Stimulated activated CD4-positive, alpha-beta T cell treated with anti-CD3 and anti-CD28 coated beads, TNF-alpha, amount 100 ng/mL, for 24 hours (primary cell): ENCODE measurements at regions not wholly inside any gene's neighbourhood (a gene's known extent, or its start where the extent isn't known, plus 50 kb on each side); places are given as distances from the start of the nearest gene placed in this dataset.
"Not testable (repeated sequence)": the region's sequence is repeated elsewhere in the genome, so short reads cannot be mapped to it uniquely, and the experiment has no call there.

ENCODE experiments used
- DNase-seq, 3 experiments: peaks; one replicate each; pipeline ENCODE4 v3.0.0-alpha.2; 2020; ENCODE audit warnings: low read depth in 3 of 3

DNA sequence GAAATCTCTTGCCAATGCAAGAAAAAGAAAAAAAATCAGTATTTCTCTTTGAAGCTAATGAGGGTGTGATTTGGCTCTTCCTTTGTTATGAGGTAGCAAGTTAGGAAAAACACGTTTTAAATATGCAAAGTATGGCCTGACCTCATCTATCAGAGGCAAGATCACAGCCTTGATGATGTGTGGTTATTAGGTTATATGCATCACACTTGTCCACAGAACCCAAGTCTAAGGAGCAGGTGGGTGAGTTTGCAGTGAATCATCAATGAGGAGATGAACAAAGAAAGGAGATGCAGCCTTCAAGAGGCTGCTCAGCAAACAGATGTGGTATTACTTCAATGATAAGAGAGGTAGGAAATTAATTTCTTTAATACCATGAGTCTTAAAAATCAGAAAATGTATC is 594.8 kb upstream of the CDH5 start:
- no peak for DNase-seq

DNA sequence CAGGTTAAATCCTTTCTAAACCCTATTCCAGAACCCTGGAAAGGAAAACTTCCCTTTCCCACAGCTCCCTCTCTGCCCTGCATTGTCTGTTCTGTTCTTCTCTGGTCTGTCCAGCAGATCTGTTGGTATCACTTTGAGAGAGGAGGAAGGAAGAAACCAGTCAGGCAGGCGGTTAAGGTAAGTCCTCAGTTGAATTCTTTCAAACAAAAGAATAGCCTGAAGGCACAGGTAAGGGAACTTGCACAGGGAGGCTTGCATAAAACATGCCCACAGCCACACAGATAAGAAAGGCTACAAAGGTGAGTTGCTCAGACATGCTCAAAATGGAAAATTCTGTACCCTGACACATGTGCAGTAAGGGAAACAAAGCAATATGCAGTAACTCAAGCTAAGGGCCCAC is 595.7 kb upstream of the CDH5 start:
- no peak for DNase-seq

DNA sequence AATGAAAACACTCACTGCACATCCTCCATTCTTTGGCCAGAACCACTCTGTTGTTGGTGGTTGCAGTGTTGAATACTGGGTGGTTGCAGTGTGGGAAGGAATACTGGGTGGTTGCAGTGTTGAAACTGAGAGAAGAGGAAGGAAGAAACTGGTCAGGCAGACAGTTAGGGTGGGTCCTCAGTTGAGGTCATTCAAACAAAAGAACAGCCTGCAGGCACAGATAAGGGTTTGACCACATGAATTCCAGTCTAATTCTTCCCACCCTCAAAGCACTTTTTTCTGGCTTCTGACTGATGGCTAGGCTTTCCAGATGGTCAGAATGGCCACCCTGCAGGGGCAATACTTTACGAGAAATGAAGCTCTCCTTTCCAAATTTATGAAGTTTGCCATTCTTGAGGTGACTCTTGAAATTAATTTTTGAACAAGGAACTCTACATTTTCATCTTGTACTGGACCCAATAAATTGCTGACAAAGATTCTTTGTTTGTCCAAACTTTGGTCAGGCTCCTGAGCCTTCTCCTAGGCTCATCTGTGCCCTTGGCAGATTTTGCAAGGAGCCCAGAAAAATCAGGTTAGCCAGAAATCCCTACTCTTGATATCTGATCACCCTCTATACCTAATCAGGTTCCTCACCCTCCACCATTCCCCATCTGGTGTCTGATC is 596.6 kb upstream of the CDH5 start:
- DNase-seq = no peak

DNA sequence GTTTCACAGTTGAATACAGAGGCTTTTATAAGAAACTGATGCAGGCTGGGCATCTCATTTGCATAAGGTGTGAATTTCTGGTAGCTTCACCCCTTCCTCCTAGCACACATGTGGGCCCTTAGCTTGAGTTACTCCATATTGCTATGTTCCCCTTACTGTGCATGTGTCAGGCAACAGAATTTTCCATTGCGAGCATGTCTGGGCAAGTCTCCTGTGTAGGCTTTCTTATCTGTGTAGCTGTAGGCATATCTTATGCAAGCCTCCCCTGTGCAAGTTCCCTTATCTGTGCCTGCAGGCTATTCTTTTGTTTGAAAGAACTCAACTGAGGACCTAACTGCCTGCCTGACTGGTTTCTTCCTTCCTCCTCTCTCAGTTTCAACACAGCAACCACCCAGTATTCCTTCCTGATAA is 597.4 kb upstream of the CDH5 start:
- DNase-seq = no peak

DNA sequence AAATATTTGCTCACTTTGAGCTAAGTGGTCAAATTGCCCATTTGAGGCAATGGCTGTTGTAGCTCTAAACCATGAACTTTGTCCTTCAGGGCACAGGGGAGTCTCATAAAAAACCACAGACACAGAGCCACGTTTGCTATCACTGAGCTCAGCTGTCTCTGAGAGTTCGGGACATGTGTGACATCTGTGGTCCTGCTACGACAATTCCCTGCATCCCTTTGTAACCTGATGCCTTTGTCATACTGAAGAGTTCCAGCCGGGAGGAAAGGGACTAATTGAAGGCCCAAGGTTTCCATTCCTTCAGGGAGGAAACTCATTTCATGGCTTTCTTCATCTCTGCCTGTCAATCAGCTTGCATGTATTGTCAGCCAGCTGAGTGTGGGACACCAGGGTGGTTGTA is 599.4 kb upstream of the CDH5 start:
- no peak for DNase-seq

DNA sequence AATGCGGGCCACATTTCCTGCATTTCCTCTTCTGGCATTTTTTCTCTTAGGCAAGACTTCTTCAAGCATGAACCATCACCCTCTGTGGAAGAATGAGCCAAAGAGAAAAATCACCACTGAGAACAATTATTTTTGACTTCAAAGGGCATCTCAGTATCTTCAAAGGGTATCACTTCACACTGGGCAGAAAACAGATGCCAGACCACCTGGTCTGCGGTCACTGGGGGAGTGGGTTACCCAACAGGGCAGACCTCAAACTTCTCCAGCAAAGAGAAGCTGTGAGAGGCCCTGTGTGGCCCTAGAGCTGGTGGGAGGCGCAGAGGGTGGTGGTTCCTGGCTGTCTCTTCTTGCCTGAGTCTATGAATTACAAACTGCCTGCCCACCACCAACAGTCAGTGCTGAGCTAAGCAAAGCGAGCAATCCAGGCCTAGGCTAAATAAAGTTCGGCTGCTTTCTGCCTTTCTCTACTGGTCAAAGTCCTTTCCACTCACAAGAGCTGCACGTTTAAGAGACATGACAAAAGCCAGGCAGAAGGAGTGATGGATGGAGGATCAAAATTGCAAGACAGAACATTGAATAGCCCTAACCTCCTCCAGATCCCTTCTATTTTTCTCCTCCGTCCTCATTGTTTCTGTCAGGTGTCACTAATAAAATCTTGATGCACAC is 602.7 kb upstream of the CDH5 start:
- DNase-seq = no peak

DNA sequence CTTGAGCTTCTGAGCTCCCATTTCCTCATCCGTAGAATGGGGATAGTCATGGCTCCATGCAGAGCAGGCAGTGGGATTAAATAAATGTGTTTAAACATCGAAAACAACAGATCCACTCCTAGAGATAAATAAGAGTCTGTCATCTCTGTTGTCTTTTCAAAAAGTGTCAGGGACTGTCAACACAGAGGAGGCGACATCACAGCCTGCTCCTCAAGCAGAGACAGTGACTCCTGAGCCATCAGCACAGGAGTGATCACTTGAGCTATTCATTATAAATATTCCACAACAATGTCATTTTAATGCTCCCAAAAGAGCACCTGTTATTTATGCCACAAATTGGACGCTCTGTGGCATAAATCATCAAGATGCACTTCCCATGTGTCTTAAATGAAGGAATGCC is 605.6 kb upstream of the CDH5 start:
- DNase-seq = no peak

DNA sequence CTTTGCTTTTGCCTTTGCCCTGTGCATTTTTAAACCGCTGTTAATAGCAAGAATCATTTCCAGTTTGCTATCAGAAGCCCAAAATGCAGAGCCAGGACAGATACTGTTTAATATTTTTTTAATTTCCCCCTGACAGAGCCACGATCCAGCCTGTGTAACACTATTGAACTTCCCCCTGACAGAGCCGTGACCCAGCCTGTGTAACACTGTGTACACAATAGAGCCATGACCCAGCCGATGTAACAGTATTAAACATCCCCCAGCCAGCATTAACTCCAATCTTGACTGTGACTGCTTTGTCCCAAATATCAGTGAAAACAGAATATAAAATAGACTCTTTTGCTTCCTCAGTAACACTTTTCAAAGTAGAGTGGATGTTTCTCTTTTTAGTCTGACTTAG is 607.9 kb upstream of the CDH5 start:
- no peak for DNase-seq

DNA sequence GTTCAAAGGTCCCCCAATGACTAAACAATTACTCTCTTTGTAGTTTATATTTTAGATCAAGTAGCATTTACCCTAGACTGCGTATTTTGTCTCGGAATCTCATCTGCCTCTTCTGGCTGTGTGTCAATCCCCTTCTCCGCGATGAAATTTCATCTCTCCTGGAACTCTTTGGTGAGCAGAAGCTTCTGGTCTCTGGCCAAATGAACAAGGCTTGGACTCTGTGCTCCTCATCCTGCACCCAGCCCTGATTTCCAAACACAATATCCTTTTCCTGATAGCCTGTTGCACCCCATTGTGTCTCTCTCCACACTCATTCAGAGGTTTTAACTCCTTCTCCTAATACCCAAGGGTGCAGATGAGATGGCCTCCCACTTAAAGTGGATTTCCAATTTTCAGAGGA is 609.4 kb upstream of the CDH5 start:
- no peak for DNase-seq

DNA sequence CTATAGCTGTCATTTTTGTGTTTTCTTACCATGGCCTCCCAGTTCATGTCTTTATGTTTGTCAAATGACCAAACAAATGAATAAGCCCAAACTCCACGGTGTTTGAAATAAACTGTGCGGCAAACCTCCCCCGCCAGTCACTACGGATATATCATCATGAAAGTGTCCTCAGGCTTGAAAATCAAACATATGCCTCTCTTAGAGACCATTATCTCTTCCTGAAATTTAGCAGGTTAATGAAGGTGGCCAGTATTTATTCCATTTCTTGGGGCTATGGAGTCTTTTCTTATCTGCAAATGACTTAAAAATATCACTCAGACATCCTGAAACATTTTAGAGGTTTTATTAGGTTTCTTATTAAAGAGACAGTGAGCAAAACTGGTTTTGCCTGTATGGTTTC is 610.3 kb upstream of the CDH5 start:
- DNase-seq = no peak

DNA sequence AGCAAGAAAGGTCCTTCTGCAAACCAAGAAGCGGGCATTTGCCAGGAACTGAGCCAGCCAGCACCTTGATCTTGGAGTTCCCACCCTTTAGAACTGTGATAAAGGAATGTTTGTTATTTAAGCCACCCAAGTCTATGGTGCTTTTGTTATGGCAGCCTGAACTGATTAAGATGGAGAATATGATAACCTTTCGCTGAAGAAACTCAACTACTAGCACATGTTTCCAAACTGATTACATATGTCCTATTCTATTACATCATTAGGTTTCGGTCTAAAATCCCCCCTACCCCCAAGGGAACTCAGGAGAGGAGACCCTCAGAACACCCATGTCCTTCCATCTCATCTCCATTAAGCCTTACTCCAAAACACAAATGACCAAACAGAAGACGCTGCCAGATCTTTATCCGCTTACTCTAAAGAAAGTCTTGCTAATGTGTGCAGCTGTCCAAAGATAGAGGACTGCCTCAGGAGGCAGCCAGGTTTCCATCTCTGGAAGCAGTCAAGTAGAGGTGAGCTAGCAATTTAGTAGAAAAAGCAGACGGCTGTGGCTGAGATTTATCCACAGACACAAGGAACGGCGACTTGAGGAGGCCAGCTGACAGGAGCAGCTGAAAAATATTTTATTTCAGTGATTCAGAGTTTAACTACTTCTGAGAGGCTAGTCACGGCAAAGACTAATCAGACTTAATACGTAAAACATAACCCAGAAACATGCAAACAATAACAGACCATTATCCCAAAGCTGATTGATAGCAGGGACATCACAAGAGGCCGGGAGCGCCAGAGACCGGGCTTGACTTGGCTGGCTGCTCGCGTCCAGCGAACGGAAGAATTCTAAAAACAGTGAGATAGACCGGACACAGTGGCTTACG is 611.4 kb upstream of the CDH5 start:
- DNase-seq = no peak

DNA sequence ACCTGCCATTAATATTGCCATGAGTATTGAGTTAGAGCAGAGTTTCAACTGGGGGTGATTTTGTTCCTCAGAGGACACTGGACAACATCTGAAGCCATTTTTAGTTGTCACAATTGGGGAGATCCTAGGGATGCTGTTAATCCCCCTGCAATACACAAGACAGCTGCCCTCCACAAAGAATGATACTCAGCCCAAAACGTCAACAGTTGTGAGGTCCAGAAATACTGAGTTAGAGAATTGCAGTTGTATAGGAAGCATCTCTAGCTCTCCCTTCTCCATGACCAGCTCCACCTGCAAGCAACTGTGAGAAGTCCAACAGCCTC is 614.0 kb upstream of the CDH5 start:
- DNase-seq = no peak

DNA sequence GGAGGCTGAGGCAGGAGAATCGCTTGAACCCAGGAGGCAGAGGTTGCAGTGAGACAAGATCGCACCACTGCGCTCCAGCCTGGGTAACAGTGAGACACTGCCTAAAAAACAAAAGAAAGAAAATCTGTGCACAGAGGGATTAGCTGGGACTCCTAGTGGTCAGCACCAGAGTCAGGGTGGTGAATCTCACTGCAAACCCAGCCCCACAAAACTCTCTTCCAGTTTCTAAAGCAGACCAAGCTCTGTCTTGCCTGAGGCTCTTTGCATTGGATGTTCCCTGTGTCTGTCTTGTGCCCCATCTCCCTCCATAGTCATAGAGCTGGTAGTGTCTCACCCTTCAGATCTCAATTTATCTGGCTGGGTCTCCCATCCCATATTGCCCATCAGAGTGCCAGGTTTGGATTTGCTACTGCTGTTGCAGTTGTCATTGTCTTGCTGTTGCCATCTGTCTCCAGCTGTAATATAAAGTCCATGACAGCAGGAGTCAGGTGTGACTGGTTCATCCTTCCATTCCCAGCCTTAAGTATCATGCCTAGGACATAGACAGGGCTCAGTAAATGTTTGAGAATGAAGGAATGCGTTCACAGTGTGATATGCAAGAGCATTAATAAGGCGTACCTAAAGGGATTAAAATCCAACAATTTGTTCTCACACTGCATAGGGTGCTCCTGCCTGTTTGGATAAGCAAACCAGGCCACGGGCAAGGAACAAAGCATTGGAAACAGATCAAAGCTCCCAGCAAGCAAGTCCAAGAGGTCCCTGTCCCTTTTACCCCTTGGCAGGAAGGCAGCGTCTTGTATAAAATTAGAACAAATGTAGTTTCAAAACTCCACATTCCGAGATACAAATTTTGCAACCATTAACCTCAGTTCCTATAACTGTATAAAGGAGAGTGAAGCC is 614.6 kb upstream of the CDH5 start:
- DNase-seq = no peak

DNA sequence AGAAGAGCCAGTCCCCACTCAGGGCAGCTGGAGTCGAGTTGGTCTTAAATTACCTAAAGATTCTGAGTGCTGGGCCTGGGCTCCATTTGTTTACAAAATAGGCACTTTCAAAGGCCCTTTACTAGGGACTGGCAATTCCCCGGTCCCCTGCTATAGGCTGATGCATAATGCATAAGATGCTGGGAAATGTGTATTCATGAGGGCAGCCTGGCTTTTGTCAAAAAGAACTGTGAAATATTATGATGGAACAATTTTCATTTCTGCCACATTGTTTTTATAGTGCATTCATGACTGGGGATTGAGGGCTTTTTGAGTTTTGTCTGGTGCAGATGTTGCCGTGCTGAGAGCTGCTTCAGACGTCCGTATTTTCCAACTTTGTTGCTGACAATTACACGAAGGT is 617.0 kb upstream of the CDH5 start:
- no peak for DNase-seq

DNA sequence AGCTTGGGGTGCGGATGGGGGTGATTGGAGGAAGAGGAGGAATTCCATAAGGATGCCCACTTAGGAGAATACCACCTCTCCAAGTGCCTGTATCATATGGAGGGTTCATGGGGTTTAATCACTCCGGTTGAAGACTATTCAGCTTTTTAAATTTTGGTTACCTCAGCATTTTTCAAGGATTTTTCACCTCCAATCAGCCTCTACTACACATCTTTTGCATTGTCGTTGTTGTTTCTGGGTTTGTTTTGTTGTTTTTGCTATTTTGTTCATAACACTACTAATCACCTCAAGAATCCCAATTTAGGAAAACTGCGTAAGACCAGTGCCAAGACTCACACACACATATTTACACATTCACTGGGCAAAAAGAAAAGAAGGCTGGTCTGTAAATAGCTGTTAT is 619.5 kb upstream of the CDH5 start:
- no peak for DNase-seq

DNA sequence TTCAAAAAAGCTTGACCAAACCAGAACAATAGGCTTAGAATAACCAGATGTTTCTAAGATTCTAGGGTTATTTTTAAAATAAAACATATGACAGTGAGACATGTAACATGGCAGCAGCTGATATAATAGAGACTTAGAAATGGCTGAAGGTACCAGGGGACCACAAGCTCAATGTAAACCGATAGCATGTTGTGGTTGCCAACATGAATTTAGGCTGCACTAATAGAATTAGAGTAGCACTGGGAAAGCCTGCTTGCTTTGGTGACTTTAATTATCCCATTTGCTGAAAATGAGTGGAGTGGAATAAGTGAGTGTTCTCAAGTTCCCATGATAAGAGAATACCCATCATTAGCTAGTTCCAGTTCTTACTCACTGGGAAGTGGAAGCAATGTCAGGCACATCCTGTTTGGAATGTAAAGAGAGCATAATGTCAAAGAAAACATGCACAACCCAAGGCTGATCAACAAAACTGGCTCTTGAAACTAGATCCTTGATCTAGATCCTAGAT is 621.2 kb upstream of the CDH5 start:
- no peak for DNase-seq

DNA sequence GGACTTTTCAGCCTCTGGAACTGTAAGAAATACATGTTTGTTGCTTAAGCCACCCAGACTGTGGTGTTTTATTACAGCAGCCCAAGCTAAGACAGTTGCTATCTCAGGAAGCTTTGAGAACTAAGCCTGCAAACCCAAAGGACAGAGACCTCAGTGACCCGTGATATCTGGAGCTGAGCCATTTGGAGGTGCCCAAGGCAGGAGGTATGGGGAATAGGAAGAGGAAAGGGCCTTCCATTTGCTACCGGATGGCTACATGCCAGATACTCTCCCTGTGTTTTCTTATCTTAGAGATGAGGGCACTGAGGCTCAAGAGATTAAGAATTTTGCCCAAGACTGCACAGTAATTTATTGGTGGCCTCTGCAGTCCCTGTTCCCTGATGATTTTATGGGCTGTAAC is 622.1 kb upstream of the CDH5 start:
- DNase-seq = no peak

DNA sequence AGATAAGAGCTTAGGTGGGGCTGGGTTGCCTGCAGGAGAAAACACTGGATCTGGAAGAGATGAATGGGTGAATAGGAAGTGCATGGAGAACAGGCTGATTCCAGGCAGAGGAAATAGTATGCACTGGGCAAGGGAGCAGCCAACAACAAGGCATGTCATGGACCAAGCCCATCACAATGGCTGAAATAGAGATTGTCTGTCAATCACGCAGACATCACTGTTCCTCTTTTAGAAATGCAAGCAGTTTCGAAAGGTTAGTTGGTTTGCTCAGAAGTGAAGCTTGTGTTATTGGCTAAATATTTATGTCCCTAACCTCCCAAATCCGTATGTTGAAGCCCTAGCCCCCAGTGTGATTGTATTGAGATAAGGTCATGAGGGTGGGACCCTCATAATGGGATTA is 621.7 kb upstream of the CDH11 start:
- DNase-seq = no peak

DNA sequence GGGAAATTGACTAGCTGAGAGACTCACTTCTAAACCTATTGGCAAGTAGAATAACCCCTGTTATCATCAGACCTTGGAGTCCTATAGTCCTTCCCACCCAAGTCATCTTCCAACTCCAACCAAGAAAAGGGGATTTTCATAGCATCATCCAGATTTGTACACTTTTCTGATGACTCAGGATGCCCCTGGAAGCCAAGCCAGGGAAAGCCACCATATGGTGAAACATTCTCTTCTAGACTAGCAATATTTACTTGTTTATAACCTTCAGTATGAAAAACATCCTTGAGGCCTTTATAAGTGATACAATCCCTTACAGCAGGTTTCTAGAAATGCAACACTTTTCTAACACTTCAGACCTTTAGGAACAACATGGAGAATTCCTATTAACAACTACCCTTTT is 618.8 kb upstream of the CDH11 start:
- DNase-seq = no peak

DNA sequence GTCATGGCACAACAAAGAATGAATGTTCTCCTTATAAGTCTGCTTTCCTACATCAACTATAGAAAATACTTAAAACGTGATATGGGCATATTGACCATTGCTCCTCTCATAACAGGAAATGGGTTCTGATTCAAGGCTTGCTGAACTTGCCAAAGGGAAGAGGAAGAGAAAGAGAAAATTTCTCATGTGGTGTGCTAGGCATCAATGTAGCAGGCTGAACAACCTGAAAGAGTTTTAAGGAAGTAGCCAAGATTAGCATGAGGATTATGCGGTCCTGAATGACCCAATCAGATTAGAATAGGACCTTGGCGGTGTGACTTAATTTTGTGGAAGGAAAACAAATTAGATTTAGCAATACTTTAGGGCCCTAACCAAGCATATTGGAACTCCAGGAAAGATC is 617.7 kb upstream of the CDH11 start:
- no peak for DNase-seq

DNA sequence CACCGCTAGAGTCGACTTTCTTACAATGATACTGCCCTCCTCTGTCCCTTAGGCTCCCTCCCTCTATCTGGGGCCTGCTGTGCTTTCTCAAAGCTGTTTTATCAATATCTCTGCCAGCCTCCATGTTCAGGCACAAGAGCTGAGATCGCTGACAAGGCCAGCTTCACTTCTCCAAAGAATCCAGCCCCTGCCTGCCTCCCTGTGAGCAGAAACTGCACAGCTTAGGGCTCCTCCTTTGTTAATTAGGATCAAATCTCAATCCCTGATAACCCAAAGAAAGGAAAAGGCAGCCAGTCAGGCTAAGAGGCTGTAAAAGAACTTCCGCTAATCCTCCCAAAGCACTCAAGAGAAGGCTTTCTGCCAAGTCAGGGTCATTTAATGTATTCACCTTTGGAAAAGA is 616.0 kb upstream of the CDH11 start:
- DNase-seq = no peak

DNA sequence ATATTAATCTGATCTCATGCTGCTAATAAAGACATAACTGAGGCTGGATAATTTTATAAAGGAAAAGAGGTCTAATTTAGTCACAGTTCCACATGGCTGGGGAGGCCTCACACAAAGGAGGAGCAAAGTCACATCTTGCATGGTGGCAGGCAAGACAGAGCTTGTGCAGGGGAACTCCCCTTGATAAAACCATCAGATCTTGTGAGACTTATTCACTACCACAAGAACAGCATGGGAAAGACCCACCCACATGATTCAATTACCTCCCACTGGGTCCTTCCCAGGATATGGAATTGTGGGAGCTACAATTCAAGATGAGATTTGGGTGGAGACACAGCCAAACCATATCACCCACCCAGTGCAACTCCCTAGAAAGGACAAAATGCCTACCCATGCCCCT is 613.8 kb upstream of the CDH11 start:
- not testable (repeated sequence) for DNase-seq
